GM19239 (cell line): ENCODE measurements at regions not wholly inside any gene's neighbourhood (a gene's known extent, or its start where the extent isn't known, plus 50 kb on each side); places are given as distances from the start of the nearest gene placed in this dataset.
"Not testable (repeated sequence)": the region's sequence is repeated elsewhere in the genome, so short reads cannot be mapped to it uniquely, and the experiment has no call there.

Source experiments
- DNase-seq: peaks from one replicate; pipeline ENCODE4 v3.0.0; 2011; ENCODE audit warnings: low spot score; ENCODE audit not compliant: insufficient read length
- FAIRE-seq: peaks from 2 replicates; lab custom pipeline; 2011; peaks lifted over from hg19 to GRCh38; lab: Jason Lieb, UNC

GRCh38 chr5:91978221-91978882 lies 595.2 kb upstream of the ARRDC3 start:
- FAIRE-seq = no peak
- DNase-seq = no peak

- DNase-seq = no peak
- FAIRE-seq = no peak
Measured at GRCh38 chr5:91977579-91977978, 594.5 kb upstream of the ARRDC3 start.

- FAIRE-seq = no peak
Measured at GRCh38 chr5:91976451-91976850, 593.3 kb upstream of the ARRDC3 start.

GRCh38 chr5:91963166-91963565 lies 580.0 kb upstream of the ARRDC3 start:
- DNase-seq (no peak), FAIRE-seq (no peak)

More at GRCh38 chr5:91976451-91976850, 593.3 kb upstream of the ARRDC3 start:
- no peak for DNase-seq

DNA sequence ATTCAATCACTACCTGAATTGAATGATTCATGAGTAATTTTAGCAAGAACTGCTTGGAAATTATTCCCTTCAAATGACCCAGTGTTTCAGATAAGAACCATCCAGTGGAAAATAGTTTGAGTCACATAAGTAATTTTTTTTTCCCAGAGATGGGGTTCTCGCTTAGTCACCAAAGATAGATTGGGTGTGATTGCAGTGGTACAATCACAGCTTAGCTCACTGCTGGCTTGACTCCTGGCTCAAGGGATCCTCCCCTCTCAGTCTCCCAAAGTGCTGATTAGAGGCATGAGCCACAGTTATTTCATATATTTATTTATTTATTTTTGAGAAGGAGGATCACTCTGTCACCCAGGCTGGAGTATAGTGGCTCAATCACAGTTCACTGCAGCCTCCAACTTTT lies 574.5 kb upstream of the ARRDC3 start:
- FAIRE-seq (no peak), DNase-seq (no peak)

GRCh38 chr5:91956738-91957137 lies 573.6 kb upstream of the ARRDC3 start:
- no peak for DNase-seq
- no peak for FAIRE-seq

GRCh38 chr5:91955610-91956009 lies 572.5 kb upstream of the ARRDC3 start:
- DNase-seq (no peak), FAIRE-seq (no peak)

DNA sequence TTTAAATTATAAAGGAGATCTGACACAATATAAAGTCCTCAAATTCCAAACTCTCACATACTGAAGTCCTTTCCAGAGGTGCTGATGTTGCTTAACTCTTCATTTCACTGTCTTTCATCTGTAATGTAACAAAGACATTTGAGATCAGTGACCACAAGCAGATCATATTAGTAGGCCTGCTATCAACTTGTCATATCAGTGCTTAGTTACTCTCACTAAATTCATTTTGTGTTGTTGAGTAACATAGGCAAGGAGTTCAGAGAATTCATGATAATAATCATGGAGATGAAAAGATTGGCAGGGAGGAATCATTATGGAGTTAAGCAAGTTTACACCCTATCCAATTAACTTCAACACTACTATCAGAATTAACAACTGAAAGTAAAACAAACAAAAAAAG lies 571.0 kb upstream of the ARRDC3 start:
- DNase-seq (no peak), FAIRE-seq (no peak)

DNA sequence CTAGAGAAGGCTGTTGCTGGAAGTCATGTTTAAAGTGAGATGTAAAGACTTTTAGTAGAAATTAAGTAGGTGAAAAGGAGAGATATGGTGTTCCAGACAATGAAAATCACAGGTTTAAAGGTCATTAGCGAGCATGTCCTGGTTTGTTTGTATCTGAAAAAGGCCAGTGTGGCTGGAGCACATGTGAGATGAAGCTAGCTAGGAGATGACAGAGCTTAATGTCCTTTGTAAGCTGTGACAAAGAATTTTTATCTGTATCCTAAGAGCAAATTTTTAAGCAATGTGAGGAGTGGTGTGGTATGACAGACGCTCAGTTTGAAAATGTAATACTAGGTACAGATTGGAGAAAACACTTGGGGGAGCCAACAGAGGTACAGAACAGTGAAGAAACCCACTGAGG lies 567.2 kb upstream of the ARRDC3 start:
- FAIRE-seq (no peak), DNase-seq (no peak)

DNA sequence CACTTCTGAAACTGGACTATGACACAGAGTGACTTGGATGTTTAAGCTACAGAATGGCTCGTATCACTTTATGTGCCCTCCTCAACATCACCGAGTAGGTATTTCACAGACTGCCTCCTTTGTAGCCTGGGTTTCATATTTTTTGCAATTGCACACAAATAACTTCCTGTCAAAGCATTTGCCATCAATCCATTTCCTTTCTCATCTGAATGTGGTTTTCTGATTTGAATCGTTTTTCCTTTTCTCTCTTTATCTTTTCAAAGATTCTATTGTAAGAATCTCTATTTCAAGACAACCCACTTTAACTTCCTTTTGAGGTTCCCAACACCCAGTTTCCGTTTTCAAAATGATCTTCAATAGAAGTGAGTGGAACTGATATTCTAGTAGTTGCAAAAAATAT lies 563.8 kb upstream of the ARRDC3 start:
- DNase-seq = no peak
- no peak for FAIRE-seq

GRCh38 chr5:91941588-91941987 lies 558.5 kb upstream of the ARRDC3 start:
- FAIRE-seq = no peak
- DNase-seq = no peak

DNA sequence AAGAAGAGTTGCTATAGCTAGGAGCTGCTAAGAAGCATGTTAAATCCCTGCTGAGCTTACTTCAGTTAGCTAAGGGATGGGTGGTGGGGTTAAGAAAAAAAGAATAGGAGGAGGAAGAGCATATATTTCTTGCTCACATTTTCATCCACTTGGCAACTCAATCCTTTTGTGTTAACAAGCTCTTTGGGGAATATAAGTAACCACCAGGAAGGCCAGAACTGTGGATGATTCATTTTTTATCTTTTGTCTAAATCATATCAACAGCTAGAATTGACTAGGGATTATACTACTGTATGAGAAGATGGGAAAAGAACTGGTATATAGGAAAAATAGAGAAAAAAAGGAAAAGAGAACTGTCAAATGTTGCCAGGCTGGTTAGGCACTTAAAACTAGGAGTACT lies 555.3 kb upstream of the ARRDC3 start:
- DNase-seq = no peak
- FAIRE-seq = no peak

- DNase-seq = no peak
- FAIRE-seq = no peak
Measured at GRCh38 chr5:91937121-91937520, 554.0 kb upstream of the ARRDC3 start.

- no peak for DNase-seq
- FAIRE-seq = no peak
Measured at GRCh38 chr5:91929522-91929817, 546.4 kb upstream of the ARRDC3 start.

GRCh38 chr5:91928754-91929521 lies 545.8 kb upstream of the ARRDC3 start:
- FAIRE-seq = no peak
- DNase-seq = no peak

GRCh38 chr5:91927439-91927838 lies 544.3 kb upstream of the ARRDC3 start:
- FAIRE-seq (no peak), DNase-seq (no peak)

GRCh38 chr5:91925249-91925648 lies 542.1 kb upstream of the ARRDC3 start:
- DNase-seq = no peak
- FAIRE-seq = no peak

- not testable (repeated sequence) for DNase-seq, FAIRE-seq
Measured at GRCh38 chr5:91917037-91917814, 534.1 kb upstream of the ARRDC3 start.

DNA sequence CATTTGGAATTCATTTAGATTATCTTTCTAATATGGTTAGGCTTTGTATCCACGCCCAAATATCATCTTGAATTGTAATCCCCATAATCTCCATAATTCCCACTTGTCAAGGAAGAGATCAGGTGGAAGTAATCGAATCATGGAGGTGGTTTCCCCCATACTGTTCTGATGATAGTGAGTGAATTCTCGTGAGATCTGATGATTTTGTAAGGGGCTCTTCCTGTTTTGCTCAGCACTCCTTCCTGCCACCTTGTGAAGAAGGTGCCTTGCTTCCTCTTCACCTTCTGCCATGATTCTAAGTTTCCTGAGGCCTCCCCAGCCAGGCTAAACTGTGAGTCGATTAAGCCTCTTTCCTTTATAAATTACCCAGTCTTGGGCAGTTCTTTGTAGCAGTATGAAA lies 527.5 kb upstream of the ARRDC3 start:
- no peak for FAIRE-seq
- no peak for DNase-seq

DNA sequence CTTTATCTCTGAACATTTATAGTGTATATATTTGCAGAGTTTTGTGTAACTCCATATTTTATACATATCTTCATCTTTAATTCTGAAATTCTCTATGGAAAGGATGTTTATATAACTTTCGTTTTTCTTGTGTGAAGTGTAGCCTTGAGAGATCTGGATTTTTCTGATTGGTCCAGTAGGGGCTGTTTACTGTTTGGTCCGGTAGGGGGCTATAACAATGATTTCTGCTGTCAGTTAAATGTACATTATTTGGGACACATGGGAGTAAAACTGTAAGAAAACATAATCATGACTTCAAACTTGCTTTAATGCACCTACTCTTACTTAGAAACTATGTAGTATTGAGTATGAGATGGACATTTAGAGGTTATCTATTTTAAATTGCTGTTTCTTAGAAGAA lies 527.1 kb upstream of the ARRDC3 start:
- FAIRE-seq (no peak), DNase-seq (no peak)

DNA sequence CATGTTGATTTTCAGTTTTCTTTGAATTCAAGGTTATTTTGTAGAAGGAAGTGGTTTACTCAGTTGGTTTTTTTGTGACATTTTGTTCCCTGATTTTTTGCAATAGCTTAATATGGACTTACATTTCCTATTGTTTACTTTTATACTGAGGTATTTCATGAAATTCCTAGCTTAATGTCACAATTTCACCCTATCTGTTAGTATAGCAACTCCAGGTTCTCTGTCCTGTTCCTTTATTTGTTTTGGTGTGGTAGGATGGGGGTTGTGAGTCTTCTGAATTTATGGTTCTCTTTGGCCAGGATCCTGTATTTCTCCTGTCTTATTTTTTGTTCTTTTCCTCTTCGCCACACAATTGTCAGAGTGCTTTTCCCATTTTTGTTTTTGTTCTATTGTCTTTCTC lies 523.4 kb upstream of the ARRDC3 start:
- FAIRE-seq (no peak), DNase-seq (no peak)
